Tibial nerve (tissue), 3 donors: ENCODE measurements at regions not wholly inside any gene's neighbourhood (a gene's known extent, or its start where the extent isn't known, plus 50 kb on each side); places are given as distances from the start of the nearest gene placed in this dataset.

Experiments
- POLR2A ChIP-seq, 2 donors: fragments of 450-650 bp; IDR thresholded peaks; one replicate each; pipeline ENCODE4 v1.6.1; 2017; ENCODE audit warnings: antibody characterized with exemption in 2 of 2, mild to moderate bottlenecking in 2 of 2, moderate library complexity in 2 of 2
- TF ChIP-seq, protein P1 (sequence below), 5 experiments: fragments of 200-600 bp in 3 of 5; fragments of 450-650 bp in 2 of 5; sonication (generic) in 3 of 5; IDR thresholded peaks; one replicate each; pipeline ENCODE4 v1.5.1; 2016 to 2019; ENCODE audit warnings: antibody characterized with exemption in 5 of 5, mild to moderate bottlenecking in 3 of 5, moderate library complexity in 2 of 5

GRCh38 chr3:44105571-44105970 is 136.1 kb upstream of the TOPAZ1 start:
- TF ChIP-seq, protein P1, sequence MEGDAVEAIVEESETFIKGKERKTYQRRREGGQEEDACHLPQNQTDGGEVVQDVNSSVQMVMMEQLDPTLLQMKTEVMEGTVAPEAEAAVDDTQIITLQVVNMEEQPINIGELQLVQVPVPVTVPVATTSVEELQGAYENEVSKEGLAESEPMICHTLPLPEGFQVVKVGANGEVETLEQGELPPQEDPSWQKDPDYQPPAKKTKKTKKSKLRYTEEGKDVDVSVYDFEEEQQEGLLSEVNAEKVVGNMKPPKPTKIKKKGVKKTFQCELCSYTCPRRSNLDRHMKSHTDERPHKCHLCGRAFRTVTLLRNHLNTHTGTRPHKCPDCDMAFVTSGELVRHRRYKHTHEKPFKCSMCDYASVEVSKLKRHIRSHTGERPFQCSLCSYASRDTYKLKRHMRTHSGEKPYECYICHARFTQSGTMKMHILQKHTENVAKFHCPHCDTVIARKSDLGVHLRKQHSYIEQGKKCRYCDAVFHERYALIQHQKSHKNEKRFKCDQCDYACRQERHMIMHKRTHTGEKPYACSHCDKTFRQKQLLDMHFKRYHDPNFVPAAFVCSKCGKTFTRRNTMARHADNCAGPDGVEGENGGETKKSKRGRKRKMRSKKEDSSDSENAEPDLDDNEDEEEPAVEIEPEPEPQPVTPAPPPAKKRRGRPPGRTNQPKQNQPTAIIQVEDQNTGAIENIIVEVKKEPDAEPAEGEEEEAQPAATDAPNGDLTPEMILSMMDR (IDR thresholded peaks at IDR 0.05), result no peak
- no peak for TF ChIP-seq POLR2A (IDR thresholded peaks at IDR 0.05)
